Fibroblast of the aortic adventitia (primary cell): ENCODE measurements at regions not wholly inside any gene's neighbourhood (a gene's known extent, or its start where the extent isn't known, plus 50 kb on each side); places are given as distances from the start of the nearest gene placed in this dataset.

ENCODE experiments used
- DNase-seq: peaks from one replicate; pipeline ENCODE4 v3.0.0-alpha.2; 2010; ENCODE audit warnings: low read depth
- H3K4me3 ChIP-seq: 2 replicates; pipeline ENCODE4 v1.5.1; 2011; ENCODE audit warnings: low read depth, mild to moderate bottlenecking, control low read depth, low read length, moderate library complexity
- CTCF ChIP-seq: IDR thresholded peaks from 2 replicates; pipeline ENCODE4 v1.5.1; 2011; ENCODE audit warnings: mild to moderate bottlenecking, low read length, control low read depth, inconsistent platforms; ENCODE audit not compliant: insufficient read depth

GRCh38 chr10:43737003-43737402 lies 88.3 kb upstream of the ZNF32 start:
- no peak overlapping the region for H3K4me3 ChIP-seq
- no peak for DNase-seq
- TF ChIP-seq CTCF: no peak

- no peak for DNase-seq
- TF ChIP-seq CTCF: no peak
- no peak overlapping the region for H3K4me3 ChIP-seq
These were observed 87.2 kb upstream of the ZNF32 start for GRCh38 chr10:43735907-43736306.

- H3K4me3 ChIP-seq: no peak overlapping the region
- no peak for TF ChIP-seq CTCF
- no peak for DNase-seq
These were observed 86.0 kb upstream of the ZNF32 start for GRCh38 chr10:43734716-43735115.

GRCh38 chr10:43731486-43731885 lies 82.8 kb upstream of the ZNF32 start:
- no peak for TF ChIP-seq CTCF
- DNase-seq: no peak

GRCh38 chr10:43728425-43728824 lies 79.7 kb upstream of the ZNF32 start:
- TF ChIP-seq CTCF: no peak
- no peak for DNase-seq
- no peak overlapping the region for H3K4me3 ChIP-seq

More at GRCh38 chr10:43731486-43731885, 82.8 kb upstream of the ZNF32 start:
- H3K4me3 ChIP-seq: no peak overlapping the region

- no peak for TF ChIP-seq CTCF
- no peak overlapping the region for H3K4me3 ChIP-seq
- no peak for DNase-seq
These were observed 79.3 kb upstream of the ZNF32 start for GRCh38 chr10:43727935-43728334.

- H3K4me3 ChIP-seq: no peak overlapping the region
- no peak for TF ChIP-seq CTCF
- no peak for DNase-seq
These were observed 66.7 kb upstream of the ZNF32 start for GRCh38 chr10:43715334-43715733.
